Kidney epithelial cell (primary cell): ENCODE measurements at regions not wholly inside any gene's neighbourhood (a gene's known extent, or its start where the extent isn't known, plus 50 kb on each side); places are given as distances from the start of the nearest gene placed in this dataset.

Experiments used
- DNase-seq: peaks from one replicate; pipeline ENCODE4 v3.0.0-alpha.2; 2010; ENCODE audit warnings: low read depth
- H3K27me3 ChIP-seq: 2 replicates; pipeline ENCODE4 v1.6.0; 2011; ENCODE audit warnings: low read length; ENCODE audit not compliant: control insufficient read depth, insufficient read depth
- H3K36me3 ChIP-seq: 2 replicates; pipeline ENCODE4 v1.5.1; 2011; ENCODE audit warnings: low read length; ENCODE audit not compliant: control insufficient read depth, insufficient read depth
- H3K4me3 ChIP-seq: 2 replicates; pipeline ENCODE4 v1.5.1; 2011; ENCODE audit warnings: low read depth, mild to moderate bottlenecking, control low read depth, low read length
- CTCF ChIP-seq: IDR thresholded peaks from 2 replicates; pipeline ENCODE4 v1.5.1; 2011; ENCODE audit warnings: mild to moderate bottlenecking, moderate library complexity, low read length, control low read depth, inconsistent platforms; ENCODE audit not compliant: insufficient read depth, poor library complexity, severe bottlenecking

GRCh38 chr3:73175698-73176097 is 114.2 kb downstream of the EBLN2 start:
- Histone ChIP-seq H3K4me3 (no peak overlapping the region), H3K36me3 (no peaks in the 10 kb centered on the region), H3K27me3 (no peaks in the 10 kb centered on the region)
- no peak for DNase-seq
- TF ChIP-seq CTCF = no peak

- Histone ChIP-seq H3K36me3 (no peaks in the 10 kb centered on the region), H3K4me3 (no peak overlapping the region), H3K27me3 (no peaks in the 10 kb centered on the region)
- TF ChIP-seq CTCF = no peak
- DNase-seq = no peak
Observed at GRCh38 chr3:73176941-73177340, 115.5 kb downstream of the EBLN2 start.

GRCh38 chr3:73177827-73178226 is 116.4 kb downstream of the EBLN2 start:
- no peak for DNase-seq
- Histone ChIP-seq H3K27me3 (no peaks in the 10 kb centered on the region), H3K36me3 (no peaks in the 10 kb centered on the region), H3K4me3 (no peak overlapping the region)
- no peak for TF ChIP-seq CTCF

GRCh38 chr3:73179601-73180000 is 118.1 kb downstream of the EBLN2 start:
- TF ChIP-seq CTCF = no peak
- no peak overlapping the region for H3K4me3 ChIP-seq
- H3K27me3 ChIP-seq = no peaks in the 10 kb centered on the region
- no peak for DNase-seq
- H3K36me3 ChIP-seq = no peaks in the 10 kb centered on the region

- H3K36me3 ChIP-seq = no peaks in the 10 kb centered on the region
Observed at GRCh38 chr3:73186741-73187140, 125.3 kb downstream of the EBLN2 start.

GRCh38 chr3:73187328-73187727 is 125.9 kb downstream of the EBLN2 start:
- Histone ChIP-seq H3K36me3 (no peaks in the 10 kb centered on the region), H3K4me3 (no peak overlapping the region), H3K27me3 (no peaks in the 10 kb centered on the region)
- no peak for DNase-seq
- TF ChIP-seq CTCF = no peak

More at GRCh38 chr3:73186741-73187140, 125.3 kb downstream of the EBLN2 start:
- no peaks in the 10 kb centered on the region for H3K27me3 ChIP-seq
- no peak overlapping the region for H3K4me3 ChIP-seq
- DNase-seq = no peak
- TF ChIP-seq CTCF = no peak
